CD14-positive monocyte (primary cell): ENCODE measurements at regions not wholly inside any gene's neighbourhood (a gene's known extent, or its start where the extent isn't known, plus 50 kb on each side); places are given as distances from the start of the nearest gene placed in this dataset.

Experiments
- DNase-seq, 3 donors: peaks; one replicate each; pipeline ENCODE4 v3.0.0-alpha.2; 2011 to 2022
- H2AFZ ChIP-seq: 2 replicates; pipeline ENCODE4 v1.6.0; 2012; ENCODE audit warnings: mild to moderate bottlenecking, low read depth, low read length, inconsistent platforms; ENCODE audit not compliant: insufficient read depth, poor library complexity, severe bottlenecking
- H3K27ac ChIP-seq, 2 donors: 1 replicate in 1 of 2; 2 replicates in 1 of 2; pipeline ENCODE4 v1.5.1; 2012 to 2013; ENCODE audit warnings: low read length in 2 of 2, control low read depth in 1 of 2, inconsistent platforms in 1 of 2, low read depth in 1 of 2, mild to moderate bottlenecking in 1 of 2
- H3K27me3 ChIP-seq, 2 donors: one replicate each; pipeline versions ENCODE4 v1.6.0 to v1.6.1; 2011 to 2013; ENCODE audit warnings: low read length in 2 of 2; ENCODE audit not compliant: control insufficient read depth in 2 of 2, insufficient read depth in 2 of 2
- H3K36me3 ChIP-seq, 2 donors: replicated peaks in 1 of 2; 1 replicate in 1 of 2; 2 replicates in 1 of 2; pipeline versions ENCODE4 v1.5.1 to v1.6.1; 2012 to 2013; ENCODE audit warnings: low read length in 2 of 2, control low read depth in 1 of 2, inconsistent platforms in 1 of 2, mild to moderate bottlenecking in 1 of 2; ENCODE audit not compliant: insufficient read depth in 2 of 2, control insufficient read depth in 1 of 2
- H3K4me1 ChIP-seq, 2 donors: 1 replicate in 1 of 2; 2 replicates in 1 of 2; pipeline versions ENCODE4 v1.5.1 to v1.6.1; 2012 to 2013; ENCODE audit warnings: low read length in 2 of 2, control low read depth in 1 of 2, inconsistent platforms in 1 of 2, mild to moderate bottlenecking in 1 of 2, moderate library complexity in 1 of 2; ENCODE audit not compliant: insufficient read depth in 2 of 2, control insufficient read depth in 1 of 2
- H3K4me2 ChIP-seq: replicated peaks from 2 replicates; pipeline ENCODE3; 2012; ENCODE audit warnings: low read length, moderate library complexity, mild to moderate bottlenecking; ENCODE audit not compliant: poor library complexity, severe bottlenecking; ENCODE audit errors: extremely low read depth
- H3K4me3 ChIP-seq, 3 experiments: fragments of 200-600 bp in 1 of 3; sonication (generic) in 1 of 3; replicated peaks in 1 of 3; 1 replicate in 2 of 3; 2 replicates in 1 of 3; pipeline ENCODE4 v1.5.1; 2011 to 2013; ENCODE audit warnings: low read length in 3 of 3, mild to moderate bottlenecking in 3 of 3, control low read depth in 2 of 3, low read depth in 2 of 3, inconsistent platforms in 1 of 3, moderate library complexity in 1 of 3
- H3K79me2 ChIP-seq: 2 replicates; pipeline ENCODE4 v1.6.0; 2012; ENCODE audit warnings: mild to moderate bottlenecking, control low read depth, inconsistent platforms, low read length, moderate library complexity; ENCODE audit not compliant: insufficient read depth
- H3K9ac ChIP-seq: 2 replicates; pipeline ENCODE4 v1.6.0; 2017; ENCODE audit warnings: low read length, mild to moderate bottlenecking; ENCODE audit not compliant: insufficient read depth, poor library complexity, severe bottlenecking
- H3K9me3 ChIP-seq, 2 donors: replicated peaks in 1 of 2; 1 replicate in 1 of 2; 2 replicates in 1 of 2; pipeline versions ENCODE4 v1.5.1 to v1.6.1; 2012 to 2013; ENCODE audit warnings: low read length in 2 of 2, control low read depth in 1 of 2; ENCODE audit not compliant: control insufficient read depth in 1 of 2, insufficient read depth in 1 of 2
- H4K20me1 ChIP-seq: 2 replicates; pipeline ENCODE4 v1.6.0; 2012; ENCODE audit warnings: mild to moderate bottlenecking, low read length, control low read depth, moderate library complexity; ENCODE audit not compliant: insufficient read depth
- H3K27ac Mint-ChIP-seq, 7 donors: one replicate each; pipeline ENCODE4 v1.8.0; 2020; ENCODE audit warnings: mild to moderate bottlenecking in 7 of 7, mixed read lengths in 7 of 7, moderate library complexity in 6 of 7, inconsistent platforms in 2 of 7
- H3K27me3 Mint-ChIP-seq, 3 donors: one replicate each; pipeline ENCODE4 v1.8.0; 2021 to 2022; ENCODE audit warnings: low read depth in 3 of 3, mild to moderate bottlenecking in 3 of 3, mixed read lengths in 3 of 3, moderate library complexity in 3 of 3, inconsistent platforms in 1 of 3
- H3K36me3 Mint-ChIP-seq, 2 donors: one replicate each; pipeline ENCODE4 v1.8.0; 2020; ENCODE audit warnings: mixed read lengths in 2 of 2, inconsistent platforms in 1 of 2, mild to moderate bottlenecking in 1 of 2
- H3K4me1 Mint-ChIP-seq: one replicate; pipeline ENCODE4 v1.8.0; 2020; ENCODE audit warnings: mild to moderate bottlenecking, mixed read lengths
- H3K4me3 Mint-ChIP-seq, 2 donors: one replicate each; pipeline ENCODE4 v1.8.0; 2020; ENCODE audit warnings: mild to moderate bottlenecking in 2 of 2, mixed read lengths in 2 of 2, moderate library complexity in 1 of 2
- H3K9me3 Mint-ChIP-seq, 7 donors: one replicate each; pipeline ENCODE4 v1.8.0; 2020 to 2022; ENCODE audit warnings: mixed read lengths in 7 of 7, mild to moderate bottlenecking in 6 of 7, moderate library complexity in 6 of 7, inconsistent platforms in 2 of 7
- CTCF ChIP-seq: fragments of 200-600 bp; IDR thresholded peaks from one replicate; pipeline ENCODE4 v1.8.0; 2022; ENCODE audit warnings: antibody characterized with exemption, mild to moderate bottlenecking
- WGBS: methylation state at CpG from one replicate; pipeline ENCODE4 v1.1.5; 2013; ENCODE audit warnings: missing lambda C conversion rate; ENCODE audit not compliant: insufficient coverage; 5-methylcytosine and 5-hydroxymethylcytosine counted together
- intact Hi-C, 2 donors: fragments of 100-400 bp; cut with micrococcal nuclease; formaldehyde crosslinking; loops; one replicate each; pipeline versions ENCODE4 v1.15.0 to v1.15.1; 2023

GRCh38 chr17:74113952-74114351 lies 89.5 kb upstream of the RPL38 start:
- Mint-ChIP-seq H3K36me3 (no peaks in the 10 kb centered on the region), H3K4me3 (no peak overlapping the region), H3K27ac (no peak overlapping the region), H3K27me3 (peaks cover 15 to 27% (median 22%) of the 10 kb centered on the region in 3 donors), H3K4me1 (no peaks in the 10 kb centered on the region), H3K9me3 (peaks cover 3 to 6% (median 5%) of the 10 kb centered on the region in 7 donors)
- Histone ChIP-seq H3K4me3 (no peak overlapping the region), H3K9me3 (no peaks in the 10 kb centered on the region), H3K79me2 (no peaks in the 10 kb centered on the region), H3K27ac (no peak overlapping the region), H3K4me1 (no peaks in the 10 kb centered on the region), H3K36me3 (no peaks in the 10 kb centered on the region), H2AFZ (no peak overlapping the region), H3K27me3 (no peaks in the 10 kb centered on the region), H3K4me2 (no peak overlapping the region), H3K9ac (no peak overlapping the region), H4K20me1 (no peaks in the 10 kb centered on the region)
- intact Hi-C loops: no loop called here
- no peak for DNase-seq
- 92% methylated on average over 8 of the region's 23 CpGs for WGBS
- TF ChIP-seq CTCF: no peak

- Histone ChIP-seq H3K36me3 (no peaks in the 10 kb centered on the region), H4K20me1 (no peaks in the 10 kb centered on the region), H3K79me2 (no peaks in the 10 kb centered on the region), H3K27me3 (no peaks in the 10 kb centered on the region), H3K4me3 (no peak overlapping the region), H3K4me1 (no peaks in the 10 kb centered on the region), H3K9me3 (no peaks in the 10 kb centered on the region), H2AFZ (no peak overlapping the region), H3K27ac (no peak overlapping the region), H3K4me2 (no peak overlapping the region), H3K9ac (no peak overlapping the region)
- H3K4me3 Mint-ChIP-seq: no peak overlapping the region
- peak overlapping the region in 1 of 7 donors; percentile 46 for H3K27ac Mint-ChIP-seq
- 86% methylated on average over 6 of the region's 10 CpGs for WGBS
- intact Hi-C loops: no loop called here
- no peaks in the 10 kb centered on the region for H3K36me3 Mint-ChIP-seq
- no peak for DNase-seq
- H3K27me3 Mint-ChIP-seq: peaks cover 15 to 23% (median 16%) of the 10 kb centered on the region in 3 donors
- H3K4me1 Mint-ChIP-seq: no peaks in the 10 kb centered on the region
- H3K9me3 Mint-ChIP-seq: peaks cover 3 to 6% (median 5%) of the 10 kb centered on the region in 7 donors
- no peak for TF ChIP-seq CTCF
Observed at GRCh38 chr17:74114881-74115470, 88.5 kb upstream of the RPL38 start.
